ENCODE measurements at regions not wholly inside any gene's neighbourhood (a gene's known extent, or its start where the extent isn't known, plus 50 kb on each side); places are given as distances from the start of the nearest gene placed in this dataset.
"Not testable (repeated sequence)": the region's sequence is repeated elsewhere in the genome, so short reads cannot be mapped to it uniquely, and the experiment has no call there.

DNA sequence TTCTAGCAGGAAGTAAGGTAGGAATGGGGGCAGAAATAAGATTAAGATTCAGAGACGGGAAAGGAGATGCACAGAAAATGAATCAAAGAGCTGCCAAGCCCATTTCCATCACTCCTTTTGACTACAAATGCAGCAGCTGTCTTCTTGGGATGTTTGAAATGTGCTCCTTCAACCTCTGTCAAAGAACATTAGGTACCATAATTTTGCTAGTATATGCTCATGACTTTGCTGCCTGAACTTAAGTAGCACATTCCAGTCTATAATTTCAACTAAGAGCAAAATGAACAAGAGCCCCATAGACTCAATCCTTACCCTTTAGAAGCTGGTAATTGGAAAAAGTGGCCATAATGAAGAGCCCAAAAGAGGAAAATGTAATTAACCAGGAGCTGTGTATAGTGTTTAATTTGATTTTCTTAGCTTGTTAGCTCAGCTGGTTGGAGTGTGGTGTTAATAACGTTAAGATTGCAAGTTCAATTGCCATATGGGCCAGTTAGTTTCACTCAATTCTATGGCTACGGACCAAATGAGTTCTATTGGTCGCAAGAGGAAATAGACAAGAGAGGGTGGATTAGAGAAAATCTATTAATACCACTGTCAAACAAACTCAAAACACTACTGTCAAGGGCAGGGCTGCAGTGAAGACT lies 349.9 kb downstream of the ZBBX start:
- intact Hi-C loops (cut with DNase I) = loop anchor here (10.0 kb wide), 1 partner anchor 1015 kb away; no protein-coding TSS in a partner anchor
- TF ChIP-seq POLR2A (IDR thresholded peaks at IDR 0.05) (no peak), POLR2AphosphoS5 (IDR thresholded peaks at IDR 0.05) (no peak)
- TF ChIP-seq, protein P1, sequence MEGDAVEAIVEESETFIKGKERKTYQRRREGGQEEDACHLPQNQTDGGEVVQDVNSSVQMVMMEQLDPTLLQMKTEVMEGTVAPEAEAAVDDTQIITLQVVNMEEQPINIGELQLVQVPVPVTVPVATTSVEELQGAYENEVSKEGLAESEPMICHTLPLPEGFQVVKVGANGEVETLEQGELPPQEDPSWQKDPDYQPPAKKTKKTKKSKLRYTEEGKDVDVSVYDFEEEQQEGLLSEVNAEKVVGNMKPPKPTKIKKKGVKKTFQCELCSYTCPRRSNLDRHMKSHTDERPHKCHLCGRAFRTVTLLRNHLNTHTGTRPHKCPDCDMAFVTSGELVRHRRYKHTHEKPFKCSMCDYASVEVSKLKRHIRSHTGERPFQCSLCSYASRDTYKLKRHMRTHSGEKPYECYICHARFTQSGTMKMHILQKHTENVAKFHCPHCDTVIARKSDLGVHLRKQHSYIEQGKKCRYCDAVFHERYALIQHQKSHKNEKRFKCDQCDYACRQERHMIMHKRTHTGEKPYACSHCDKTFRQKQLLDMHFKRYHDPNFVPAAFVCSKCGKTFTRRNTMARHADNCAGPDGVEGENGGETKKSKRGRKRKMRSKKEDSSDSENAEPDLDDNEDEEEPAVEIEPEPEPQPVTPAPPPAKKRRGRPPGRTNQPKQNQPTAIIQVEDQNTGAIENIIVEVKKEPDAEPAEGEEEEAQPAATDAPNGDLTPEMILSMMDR (IDR thresholded peaks at IDR 0.05) = no peak
- no peak for DNase-seq (ENCODE audit: low spot score)
- H3K27ac ChIP-seq = no peak overlapping the region
- no peaks in the 10 kb centered on the region for H3K9me3 ChIP-seq
- WGBS = 60% methylated on average over 4 of the region's 4 CpGs
- H3K27me3 ChIP-seq (replicated peaks; ENCODE audit: insufficient read depth) = no peaks in the 10 kb centered on the region
- no peak overlapping the region for H3K4me3 ChIP-seq
- no peaks in the 10 kb centered on the region for H3K36me3 ChIP-seq
- H3K4me1 ChIP-seq (replicated peaks) = no peaks in the 10 kb centered on the region

DNA sequence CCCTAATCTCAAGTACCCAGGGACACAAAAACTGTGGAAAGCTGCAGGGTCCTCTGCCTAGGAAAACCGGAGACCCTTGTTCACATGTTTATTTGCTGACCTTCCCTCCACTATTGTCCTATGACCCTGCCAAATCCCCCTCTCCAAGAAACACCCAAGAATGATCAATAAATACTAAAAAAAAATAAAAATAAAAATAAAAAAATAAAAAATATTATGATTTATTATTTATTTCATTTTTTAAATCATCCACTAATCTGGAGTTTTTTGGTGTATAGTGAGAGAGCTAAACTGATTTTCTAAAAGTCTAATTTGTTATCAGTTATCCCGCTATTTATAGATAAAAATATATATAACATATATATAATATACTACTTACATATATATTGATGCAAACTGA lies 360.6 kb downstream of the ZBBX start:
- H3K4me3 ChIP-seq; H3K27ac ChIP-seq; H3K4me1 ChIP-seq (replicated peaks); intact Hi-C loops (cut with DNase I); H3K9me3 ChIP-seq; DNase-seq (ENCODE audit: low spot score); H3K36me3 ChIP-seq; H3K27me3 ChIP-seq (replicated peaks; ENCODE audit: insufficient read depth): not testable (repeated sequence)
- 91% methylated on average over 2 of the region's 2 CpGs for WGBS

DNA sequence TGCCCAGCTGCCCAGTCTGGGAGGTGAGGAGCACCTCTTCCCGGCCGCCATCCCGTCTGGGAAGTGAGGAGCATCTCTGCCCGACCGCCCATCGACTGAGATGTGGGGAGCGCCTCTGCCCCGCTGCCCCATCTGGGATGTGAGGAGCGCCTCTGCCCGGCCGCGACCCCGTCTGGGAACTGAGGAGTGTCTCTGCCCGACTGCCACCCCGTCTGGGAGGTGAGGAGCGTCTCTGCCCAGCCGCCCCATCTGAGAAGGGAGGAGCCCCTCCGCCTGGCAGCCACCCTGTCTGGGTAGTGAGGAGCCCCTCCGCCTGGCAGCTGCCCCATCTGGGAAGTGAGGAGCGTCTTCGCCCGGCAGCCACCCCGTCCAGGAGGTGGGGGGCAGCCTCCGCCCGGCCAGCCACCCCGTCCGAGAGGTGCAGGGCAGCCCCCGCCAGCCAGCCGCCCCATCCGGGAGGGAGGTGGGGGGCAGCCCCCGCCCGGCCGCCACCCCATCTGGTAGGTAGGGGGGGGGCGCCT lies 361.4 kb downstream of the ZBBX start:
- not testable (repeated sequence) for H3K27me3 ChIP-seq (replicated peaks; ENCODE audit: insufficient read depth)

DNA sequence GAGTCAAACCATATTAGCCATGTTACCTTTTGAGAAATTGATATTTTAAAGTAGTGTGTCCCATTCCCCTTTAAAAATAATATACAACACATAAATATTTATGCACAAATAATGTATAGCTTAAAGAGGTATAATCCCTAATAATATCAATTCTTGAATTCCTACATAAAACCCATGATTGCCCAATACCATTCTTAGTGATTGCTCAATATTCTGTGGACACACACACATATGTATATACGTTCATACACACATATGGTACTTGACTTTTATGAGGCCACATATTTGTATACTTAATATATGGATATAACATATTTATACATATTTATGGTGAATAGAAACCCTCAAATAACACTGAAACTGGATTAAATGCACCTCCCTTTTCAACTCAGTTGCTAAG lies 367.4 kb downstream of the ZBBX start:
- no peaks in the 10 kb centered on the region for H3K36me3 ChIP-seq
- no peaks in the 10 kb centered on the region for H3K4me1 ChIP-seq (replicated peaks)
- H3K27ac ChIP-seq = no peak overlapping the region
- H3K27me3 ChIP-seq (replicated peaks; ENCODE audit: insufficient read depth) = no peaks in the 10 kb centered on the region
- TF ChIP-seq, protein P1 (IDR thresholded peaks at IDR 0.05) = no peak
- TF ChIP-seq POLR2AphosphoS5 (IDR thresholded peaks at IDR 0.05) = no peak
- no peak overlapping the region for H3K4me3 ChIP-seq
- intact Hi-C loops (cut with DNase I) = no loop called here
- DNase-seq (ENCODE audit: low spot score) = no peak
- WGBS = 84% methylated on average over 1 of the region's 1 CpG
- no peaks in the 10 kb centered on the region for H3K9me3 ChIP-seq

More for the DNA sequence above, 361.4 kb downstream of the ZBBX start:
- DNase-seq (ENCODE audit: low spot score); H3K4me3 ChIP-seq; H3K36me3 ChIP-seq; intact Hi-C loops (cut with DNase I); H3K27ac ChIP-seq; H3K4me1 ChIP-seq (replicated peaks); H3K9me3 ChIP-seq: not testable (repeated sequence)
- whole genome bisulfite sequencing = 90% methylated on average over 27 of the region's 34 CpGs

DNA sequence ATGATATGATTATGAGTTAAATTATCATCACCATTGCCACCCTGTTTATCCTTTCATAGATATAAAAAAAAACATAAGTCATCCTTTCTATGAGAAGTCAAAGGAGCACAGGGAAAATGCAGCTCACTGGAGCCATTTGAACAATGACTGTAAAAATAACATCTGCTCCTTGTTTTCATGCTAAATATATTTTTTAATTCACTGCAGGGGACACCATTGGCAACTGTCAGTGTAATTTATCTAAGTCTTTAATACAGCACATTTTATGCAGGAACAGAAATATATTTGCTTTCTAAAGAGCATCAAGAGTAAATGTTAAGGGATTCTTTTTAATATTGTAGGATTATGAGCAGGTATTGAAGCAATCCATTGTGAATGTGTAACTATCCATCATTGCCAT lies 371.3 kb downstream of the ZBBX start:
- Histone ChIP-seq H3K27me3 (replicated peaks; ENCODE audit: insufficient read depth) (no peaks in the 10 kb centered on the region), H3K4me1 (replicated peaks) (no peaks in the 10 kb centered on the region), H3K4me3 (no peak overlapping the region), H3K36me3 (no peaks in the 10 kb centered on the region), H3K9me3 (no peaks in the 10 kb centered on the region), H3K27ac (no peak overlapping the region)
- no peak for DNase-seq (ENCODE audit: low spot score)
- TF ChIP-seq, protein P1 (IDR thresholded peaks at IDR 0.05) = no peak
- no peak for TF ChIP-seq POLR2AphosphoS5 (IDR thresholded peaks at IDR 0.05)
- TF ChIP-seq POLR2A (IDR thresholded peaks at IDR 0.05) = no peak
- intact Hi-C loops (cut with DNase I) = no loop called here

DNA sequence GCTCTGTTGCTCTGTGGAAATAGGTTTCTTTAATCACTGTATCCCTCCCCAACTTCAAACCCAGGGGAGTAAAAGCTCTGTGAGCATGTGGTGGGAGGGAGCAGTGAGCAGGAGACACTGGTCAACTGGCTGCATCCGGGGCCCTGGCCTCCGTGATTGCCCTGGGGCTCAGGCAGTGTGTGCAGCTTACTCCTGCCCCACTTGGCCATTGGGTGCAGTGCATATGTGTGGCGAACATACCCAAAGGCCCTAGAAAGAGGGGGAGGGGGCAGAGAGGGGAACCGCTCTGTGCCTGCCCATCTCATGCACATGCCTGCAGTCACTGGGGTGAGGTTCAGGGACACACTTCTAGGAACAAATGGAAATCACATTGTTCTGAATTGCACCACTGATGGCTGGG lies 378.7 kb downstream of the ZBBX start:
- no peaks in the 10 kb centered on the region for H3K4me1 ChIP-seq (replicated peaks)
- 100% methylated on average over 4 of the region's 4 CpGs for WGBS
- intact Hi-C loops (cut with DNase I) = no loop called here
- no peaks in the 10 kb centered on the region for H3K9me3 ChIP-seq
- H3K27me3 ChIP-seq (replicated peaks; ENCODE audit: insufficient read depth) = no peaks in the 10 kb centered on the region
- H3K27ac ChIP-seq = no peak overlapping the region
- TF ChIP-seq POLR2AphosphoS5 (IDR thresholded peaks at IDR 0.05) (no peak), POLR2A (IDR thresholded peaks at IDR 0.05) (no peak)
- TF ChIP-seq, protein P1 (IDR thresholded peaks at IDR 0.05) = no peak
- no peak for DNase-seq (ENCODE audit: low spot score)
- H3K4me3 ChIP-seq = no peak overlapping the region
- no peaks in the 10 kb centered on the region for H3K36me3 ChIP-seq

Data from prostate gland (tissue), 2 donors.